ENCODE measurements at regions not wholly inside any gene's neighbourhood (a gene's known extent, or its start where the extent isn't known, plus 50 kb on each side); places are given as distances from the start of the nearest gene placed in this dataset.

- H3K9me3 ChIP-seq = no peaks in the 10 kb centered on the region
- no peak overlapping the region for H3K4me3 ChIP-seq
- H3K27ac ChIP-seq = no peak overlapping the region
- H3K4me1 ChIP-seq = no peaks in the 10 kb centered on the region
- DNase-seq = no peak
- 90 to 97% (median 93%) methylated on average over 13 to 14 of the region's 14 CpGs; no CpG with 5 or more reads in 1 of the 5 donors for WGBS, 5 donors
- intact Hi-C loops (cut with DNase I; ENCODE audit: low total_unique reads) = no loop called here
- H3K27me3 ChIP-seq (replicated peaks in 1 of 7) = peaks cover 0 to 4% (median 0%) of the 10 kb centered on the region in 7 donors
- H3K36me3 ChIP-seq = no peaks in the 10 kb centered on the region
- TF ChIP-seq CTCF (IDR thresholded peaks at IDR 0.05 in 8 of 11, conservative IDR thresholded peaks at IDR 0.05 in 3 of 11) = no peak
- TF ChIP-seq POLR2A (IDR thresholded peaks at IDR 0.05) = no peak
- TF ChIP-seq POLR2AphosphoS5 (IDR thresholded peaks at IDR 0.05) = no peak
Observed at GRCh38 chrX:39840133-39840532, 257.6 kb downstream of the BCOR start.

GRCh38 chrX:39840581-39841093, 257.1 kb downstream of the BCOR start:
- H3K27me3 ChIP-seq (replicated peaks in 1 of 7) = peaks cover 0 to 2% (median 0%) of the 10 kb centered on the region in 7 donors
- H3K4me3 ChIP-seq = no peak overlapping the region
- H3K4me1 ChIP-seq = no peaks in the 10 kb centered on the region
- H3K36me3 ChIP-seq = no peaks in the 10 kb centered on the region
- intact Hi-C loops (cut with DNase I; ENCODE audit: low total_unique reads) = no loop called here
- H3K9me3 ChIP-seq = no peaks in the 10 kb centered on the region
- TF ChIP-seq CTCF (IDR thresholded peaks at IDR 0.05 in 8 of 11, conservative IDR thresholded peaks at IDR 0.05 in 3 of 11) (no peak), POLR2AphosphoS5 (IDR thresholded peaks at IDR 0.05) (no peak), POLR2A (IDR thresholded peaks at IDR 0.05) (no peak)
- 89 to 96% (median 93%) methylated on average over 11 to 20 of the region's 20 CpGs for WGBS, 5 donors
- no peak for DNase-seq
- no peak overlapping the region for H3K27ac ChIP-seq

GRCh38 chrX:39841604-39842003, 256.2 kb downstream of the BCOR start:
- WGBS, 5 donors = 47 to 94% (median 83%) methylated on average over 2 to 6 of the region's 6 CpGs
- no peak for DNase-seq
- H3K9me3 ChIP-seq = no peaks in the 10 kb centered on the region
- no peak overlapping the region for H3K4me3 ChIP-seq
- intact Hi-C loops (cut with DNase I; ENCODE audit: low total_unique reads) = no loop called here
- H3K36me3 ChIP-seq = no peaks in the 10 kb centered on the region
- TF ChIP-seq POLR2A (IDR thresholded peaks at IDR 0.05) (no peak), POLR2AphosphoS5 (IDR thresholded peaks at IDR 0.05) (no peak)
- H3K27me3 ChIP-seq (replicated peaks in 1 of 7) = no peaks in the 10 kb centered on the region
- H3K27ac ChIP-seq = no peak overlapping the region
- H3K4me1 ChIP-seq = no peaks in the 10 kb centered on the region

GRCh38 chrX:39842281-39842973, 255.3 kb downstream of the BCOR start:
- no peak overlapping the region for H3K4me3 ChIP-seq
- DNase-seq = no peak
- H3K27ac ChIP-seq = no peak overlapping the region
- intact Hi-C loops (cut with DNase I; ENCODE audit: low total_unique reads) = no loop called here
- no peaks in the 10 kb centered on the region for H3K9me3 ChIP-seq
- no peaks in the 10 kb centered on the region for H3K27me3 ChIP-seq (replicated peaks in 1 of 7)
- no peaks in the 10 kb centered on the region for H3K4me1 ChIP-seq
- WGBS, 5 donors = 84 to 95% (median 95%) methylated on average over 10 of the region's 10 CpGs
- TF ChIP-seq POLR2AphosphoS5 (IDR thresholded peaks at IDR 0.05) (no peak), CTCF (IDR thresholded peaks at IDR 0.05 in 8 of 11, conservative IDR thresholded peaks at IDR 0.05 in 3 of 11) (no peak), POLR2A (IDR thresholded peaks at IDR 0.05) (no peak)
- no peaks in the 10 kb centered on the region for H3K36me3 ChIP-seq

Measured in spleen (tissue), 11 donors.